GM23338 (cell line): ENCODE measurements at regions not wholly inside any gene's neighbourhood (a gene's known extent, or its start where the extent isn't known, plus 50 kb on each side); places are given as distances from the start of the nearest gene placed in this dataset.

Source experiments
- ATAC-seq: fragments of 200-7000 bp; cut with Tn5 transposase; 3 replicates; pipeline ENCODE4 v1.9.1; 2020
- DNase-seq: peaks from one replicate; pipeline ENCODE4 v3.0.0-alpha.2; 2015; ENCODE audit warnings: low spot score
- H2AFZ ChIP-seq: fragments of 200-600 bp; sonication (generic); 2 replicates; pipeline ENCODE4 v1.8.0; 2016; ENCODE audit warnings: antibody characterized with exemption, mild to moderate bottlenecking, moderate library complexity
- H3F3A ChIP-seq: fragments of 200-600 bp; sonication (generic); replicated peaks from 2 replicates; pipeline ENCODE4 v1.8.0; 2017; ENCODE audit warnings: antibody characterized with exemption, mixed run types, low read depth
- H3K27ac ChIP-seq: fragments of 200-600 bp; sonication (generic); 2 replicates; pipeline ENCODE4 v1.6.1; 2016; ENCODE audit warnings: low read depth
- H3K27me3 ChIP-seq: fragments of 200-600 bp; sonication (generic); 2 replicates; pipeline ENCODE4 v1.8.0; 2016; ENCODE audit warnings: mild to moderate bottlenecking, mixed run types, moderate library complexity; ENCODE audit not compliant: insufficient read depth
- H3K36me3 ChIP-seq: fragments of 200-600 bp; sonication (generic); 2 replicates; pipeline ENCODE4 v1.8.0; 2016; ENCODE audit warnings: mild to moderate bottlenecking; ENCODE audit not compliant: insufficient read depth
- H3K4me1 ChIP-seq: fragments of 200-600 bp; sonication (generic); 2 replicates; pipeline ENCODE4 v1.8.0; 2016; ENCODE audit warnings: mild to moderate bottlenecking, moderate library complexity; ENCODE audit not compliant: insufficient read depth
- H3K4me2 ChIP-seq: fragments of 200-600 bp; sonication (generic); 2 replicates; pipeline ENCODE4 v1.7.1; 2017; ENCODE audit warnings: mixed run types
- H3K4me3 ChIP-seq: fragments of 200-600 bp; sonication (generic); 2 replicates; pipeline ENCODE4 v1.6.1; 2016; ENCODE audit warnings: mixed run types
- H3K79me2 ChIP-seq: fragments of 200-600 bp; sonication (generic); replicated peaks from 2 replicates; pipeline ENCODE4 v1.8.0; 2017; ENCODE audit warnings: mild to moderate bottlenecking; ENCODE audit not compliant: insufficient read depth
- H3K9me2 ChIP-seq: fragments of 200-600 bp; sonication (generic); 2 replicates; pipeline ENCODE4 v1.8.0; 2017; ENCODE audit not compliant: insufficient read depth
- H4K20me1 ChIP-seq: fragments of 200-600 bp; sonication (generic); replicated peaks from 2 replicates; pipeline ENCODE4 v1.8.0; 2017; ENCODE audit warnings: mild to moderate bottlenecking; ENCODE audit not compliant: insufficient read depth
- H3K27ac Mint-ChIP-seq: 2 replicates; pipeline ENCODE4 v1.8.0; 2020; ENCODE audit warnings: inconsistent platforms, mild to moderate bottlenecking, moderate library complexity, mixed read lengths
- H3K27me3 Mint-ChIP-seq: 3 replicates; pipeline ENCODE4 v1.8.0; 2022; ENCODE audit warnings: low read depth, mild to moderate bottlenecking, moderate library complexity, mixed read lengths, inconsistent platforms; ENCODE audit not compliant: insufficient read depth, poor library complexity
- H3K36me3 Mint-ChIP-seq: 3 replicates; pipeline ENCODE4 v1.8.0; 2021; ENCODE audit warnings: low read depth, mild to moderate bottlenecking, inconsistent platforms, moderate library complexity, mixed read lengths
- H3K4me1 Mint-ChIP-seq: 3 replicates; pipeline ENCODE4 v1.8.0; 2020; ENCODE audit warnings: mild to moderate bottlenecking, inconsistent platforms, mixed read lengths
- H3K4me3 Mint-ChIP-seq: 3 replicates; pipeline ENCODE4 v1.8.0; 2021; ENCODE audit warnings: moderate library complexity, mild to moderate bottlenecking, inconsistent platforms, mixed read lengths
- H3K9me3 Mint-ChIP-seq: 3 replicates; pipeline ENCODE4 v1.8.0; 2020; ENCODE audit warnings: moderate library complexity, mild to moderate bottlenecking, inconsistent platforms, mixed read lengths
- CREB1 ChIP-seq: fragments of 250-450 bp; sonication (Bioruptor Pico); IDR thresholded peaks from 2 replicates; pipeline ENCODE4 v1.5.0; 2020; ENCODE audit warnings: low read depth, mild to moderate bottlenecking, moderate library complexity
- EZH2 ChIP-seq: fragments of 200-600 bp; sonication (generic); IDR thresholded peaks from one replicate; pipeline ENCODE4 v1.8.0; 2017; ENCODE audit warnings: antibody characterized with exemption, mild to moderate bottlenecking, low read depth; ENCODE audit not compliant: unreplicated experiment
- EZH2phosphoT487 ChIP-seq: fragments of 200-600 bp; sonication (generic); IDR thresholded peaks from one replicate; pipeline ENCODE4 v1.8.1; 2018; ENCODE audit warnings: antibody characterized with exemption; ENCODE audit not compliant: unreplicated experiment
- JUNB ChIP-seq: IDR thresholded peaks from one replicate; pipeline ENCODE4 v1.6.1; 2016; ENCODE audit warnings: antibody characterized with exemption; ENCODE audit not compliant: unreplicated experiment
- NANOG ChIP-seq: IDR thresholded peaks from 2 replicates; pipeline ENCODE4 v1.6.1; 2016; ENCODE audit warnings: antibody characterized with exemption, borderline replicate concordance
- POLR2AphosphoS5 ChIP-seq: IDR thresholded peaks from 2 replicates; pipeline ENCODE4 v1.6.1; 2016; ENCODE audit warnings: antibody characterized with exemption, low read depth
- STAT1 ChIP-seq: IDR thresholded peaks from one replicate; pipeline ENCODE4 v1.6.1; 2016; ENCODE audit warnings: antibody characterized with exemption; ENCODE audit not compliant: unreplicated experiment
- ZNF114 ChIP-seq: fragments of 250-450 bp; sonication (Bioruptor Pico); IDR thresholded peaks from 2 replicates; pipeline ENCODE4 v1.5.0; 2020; ENCODE audit warnings: mild to moderate bottlenecking, moderate library complexity
- ZNF331 ChIP-seq: fragments of 250-450 bp; sonication (Bioruptor Pico); IDR thresholded peaks from 2 replicates; pipeline ENCODE4 v1.5.0; 2020; ENCODE audit warnings: low read depth, mild to moderate bottlenecking, moderate library complexity
- TF ChIP-seq, protein P1 (sequence below): IDR thresholded peaks from one replicate; pipeline ENCODE4 v1.6.1; 2018; ENCODE audit warnings: antibody characterized with exemption; ENCODE audit not compliant: unreplicated experiment
- TF ChIP-seq, protein P2 (sequence below), 2 experiments: fragments of 200-600 bp in 1 of 2; sonication (generic) in 1 of 2; conservative IDR thresholded peaks; 2 replicates each; pipeline versions ENCODE4 v1.5.1 to v1.6.1; 2016 to 2017; ENCODE audit warnings: antibody characterized with exemption in 2 of 2, low read depth in 2 of 2, mild to moderate bottlenecking in 2 of 2, moderate library complexity in 1 of 2
- TF ChIP-seq, protein P3 (sequence below): fragments of 250-450 bp; sonication (Bioruptor Pico); IDR thresholded peaks from 2 replicates; pipeline ENCODE4 v1.5.0; 2020; ENCODE audit warnings: mild to moderate bottlenecking, moderate library complexity
- TF ChIP-seq, protein P4 (sequence below): IDR thresholded peaks from 2 replicates; pipeline ENCODE4 v1.6.1; 2016; ENCODE audit warnings: antibody characterized with exemption

DNA sequence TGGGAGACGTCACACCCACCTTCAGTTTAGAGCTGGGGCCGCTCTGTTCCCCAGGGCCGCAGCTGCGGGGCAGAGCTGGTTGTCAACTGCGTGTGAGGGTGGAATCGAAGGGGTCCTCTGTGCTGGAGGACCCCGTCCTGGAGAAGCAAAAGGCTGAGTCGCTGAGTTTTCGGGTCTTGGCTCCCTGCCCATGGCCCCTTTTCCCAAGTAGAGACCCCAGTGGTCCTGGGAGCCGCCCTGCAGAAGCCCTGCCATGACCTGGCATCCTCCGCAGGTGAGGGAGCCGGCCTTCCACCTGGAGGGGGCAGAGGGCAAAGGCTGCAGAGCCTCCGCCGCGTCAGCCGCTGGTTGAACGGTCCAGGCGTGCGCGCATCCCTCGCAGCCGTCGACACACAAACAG is 90.4 kb upstream of the COL5A1 start:
- H3K4me1 ChIP-seq: no peaks in the 10 kb centered on the region
- ATAC-seq (no peak), DNase-seq (no peak)
- no peaks in the 10 kb centered on the region; the same call in 2 of the 3 replicates for H3K4me1 Mint-ChIP-seq
- H3F3A ChIP-seq: no peaks in the 10 kb centered on the region
- H3K9me3 Mint-ChIP-seq: peaks cover 3% of the 10 kb centered on the region; the same call in 1 of the 3 replicates
- no peak overlapping the region for H3K27ac ChIP-seq
- H3K9me2 ChIP-seq: no peaks in the 10 kb centered on the region
- H3K4me2 ChIP-seq: no peak overlapping the region
- H2AFZ ChIP-seq: no peak overlapping the region
- TF ChIP-seq ZNF331 (CRISPR knock-in tag) (no peak), EZH2phosphoT487 (no peak), EZH2 (no peak), POLR2AphosphoS5 (no peak), CREB1 (CRISPR knock-in tag) (no peak), JUNB (no peak), NANOG (no peak), STAT1 (no peak), ZNF114 (CRISPR knock-in tag) (no peak)
- TF ChIP-seq, protein P1, sequence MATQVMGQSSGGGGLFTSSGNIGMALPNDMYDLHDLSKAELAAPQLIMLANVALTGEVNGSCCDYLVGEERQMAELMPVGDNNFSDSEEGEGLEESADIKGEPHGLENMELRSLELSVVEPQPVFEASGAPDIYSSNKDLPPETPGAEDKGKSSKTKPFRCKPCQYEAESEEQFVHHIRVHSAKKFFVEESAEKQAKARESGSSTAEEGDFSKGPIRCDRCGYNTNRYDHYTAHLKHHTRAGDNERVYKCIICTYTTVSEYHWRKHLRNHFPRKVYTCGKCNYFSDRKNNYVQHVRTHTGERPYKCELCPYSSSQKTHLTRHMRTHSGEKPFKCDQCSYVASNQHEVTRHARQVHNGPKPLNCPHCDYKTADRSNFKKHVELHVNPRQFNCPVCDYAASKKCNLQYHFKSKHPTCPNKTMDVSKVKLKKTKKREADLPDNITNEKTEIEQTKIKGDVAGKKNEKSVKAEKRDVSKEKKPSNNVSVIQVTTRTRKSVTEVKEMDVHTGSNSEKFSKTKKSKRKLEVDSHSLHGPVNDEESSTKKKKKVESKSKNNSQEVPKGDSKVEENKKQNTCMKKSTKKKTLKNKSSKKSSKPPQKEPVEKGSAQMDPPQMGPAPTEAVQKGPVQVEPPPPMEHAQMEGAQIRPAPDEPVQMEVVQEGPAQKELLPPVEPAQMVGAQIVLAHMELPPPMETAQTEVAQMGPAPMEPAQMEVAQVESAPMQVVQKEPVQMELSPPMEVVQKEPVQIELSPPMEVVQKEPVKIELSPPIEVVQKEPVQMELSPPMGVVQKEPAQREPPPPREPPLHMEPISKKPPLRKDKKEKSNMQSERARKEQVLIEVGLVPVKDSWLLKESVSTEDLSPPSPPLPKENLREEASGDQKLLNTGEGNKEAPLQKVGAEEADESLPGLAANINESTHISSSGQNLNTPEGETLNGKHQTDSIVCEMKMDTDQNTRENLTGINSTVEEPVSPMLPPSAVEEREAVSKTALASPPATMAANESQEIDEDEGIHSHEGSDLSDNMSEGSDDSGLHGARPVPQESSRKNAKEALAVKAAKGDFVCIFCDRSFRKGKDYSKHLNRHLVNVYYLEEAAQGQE: no peak
- TF ChIP-seq, protein P2, sequence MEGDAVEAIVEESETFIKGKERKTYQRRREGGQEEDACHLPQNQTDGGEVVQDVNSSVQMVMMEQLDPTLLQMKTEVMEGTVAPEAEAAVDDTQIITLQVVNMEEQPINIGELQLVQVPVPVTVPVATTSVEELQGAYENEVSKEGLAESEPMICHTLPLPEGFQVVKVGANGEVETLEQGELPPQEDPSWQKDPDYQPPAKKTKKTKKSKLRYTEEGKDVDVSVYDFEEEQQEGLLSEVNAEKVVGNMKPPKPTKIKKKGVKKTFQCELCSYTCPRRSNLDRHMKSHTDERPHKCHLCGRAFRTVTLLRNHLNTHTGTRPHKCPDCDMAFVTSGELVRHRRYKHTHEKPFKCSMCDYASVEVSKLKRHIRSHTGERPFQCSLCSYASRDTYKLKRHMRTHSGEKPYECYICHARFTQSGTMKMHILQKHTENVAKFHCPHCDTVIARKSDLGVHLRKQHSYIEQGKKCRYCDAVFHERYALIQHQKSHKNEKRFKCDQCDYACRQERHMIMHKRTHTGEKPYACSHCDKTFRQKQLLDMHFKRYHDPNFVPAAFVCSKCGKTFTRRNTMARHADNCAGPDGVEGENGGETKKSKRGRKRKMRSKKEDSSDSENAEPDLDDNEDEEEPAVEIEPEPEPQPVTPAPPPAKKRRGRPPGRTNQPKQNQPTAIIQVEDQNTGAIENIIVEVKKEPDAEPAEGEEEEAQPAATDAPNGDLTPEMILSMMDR (conservative IDR thresholded peaks at IDR 0.05; ENCODE audit: low read depth in 2 of 2): no peak
- TF ChIP-seq, protein P3, sequence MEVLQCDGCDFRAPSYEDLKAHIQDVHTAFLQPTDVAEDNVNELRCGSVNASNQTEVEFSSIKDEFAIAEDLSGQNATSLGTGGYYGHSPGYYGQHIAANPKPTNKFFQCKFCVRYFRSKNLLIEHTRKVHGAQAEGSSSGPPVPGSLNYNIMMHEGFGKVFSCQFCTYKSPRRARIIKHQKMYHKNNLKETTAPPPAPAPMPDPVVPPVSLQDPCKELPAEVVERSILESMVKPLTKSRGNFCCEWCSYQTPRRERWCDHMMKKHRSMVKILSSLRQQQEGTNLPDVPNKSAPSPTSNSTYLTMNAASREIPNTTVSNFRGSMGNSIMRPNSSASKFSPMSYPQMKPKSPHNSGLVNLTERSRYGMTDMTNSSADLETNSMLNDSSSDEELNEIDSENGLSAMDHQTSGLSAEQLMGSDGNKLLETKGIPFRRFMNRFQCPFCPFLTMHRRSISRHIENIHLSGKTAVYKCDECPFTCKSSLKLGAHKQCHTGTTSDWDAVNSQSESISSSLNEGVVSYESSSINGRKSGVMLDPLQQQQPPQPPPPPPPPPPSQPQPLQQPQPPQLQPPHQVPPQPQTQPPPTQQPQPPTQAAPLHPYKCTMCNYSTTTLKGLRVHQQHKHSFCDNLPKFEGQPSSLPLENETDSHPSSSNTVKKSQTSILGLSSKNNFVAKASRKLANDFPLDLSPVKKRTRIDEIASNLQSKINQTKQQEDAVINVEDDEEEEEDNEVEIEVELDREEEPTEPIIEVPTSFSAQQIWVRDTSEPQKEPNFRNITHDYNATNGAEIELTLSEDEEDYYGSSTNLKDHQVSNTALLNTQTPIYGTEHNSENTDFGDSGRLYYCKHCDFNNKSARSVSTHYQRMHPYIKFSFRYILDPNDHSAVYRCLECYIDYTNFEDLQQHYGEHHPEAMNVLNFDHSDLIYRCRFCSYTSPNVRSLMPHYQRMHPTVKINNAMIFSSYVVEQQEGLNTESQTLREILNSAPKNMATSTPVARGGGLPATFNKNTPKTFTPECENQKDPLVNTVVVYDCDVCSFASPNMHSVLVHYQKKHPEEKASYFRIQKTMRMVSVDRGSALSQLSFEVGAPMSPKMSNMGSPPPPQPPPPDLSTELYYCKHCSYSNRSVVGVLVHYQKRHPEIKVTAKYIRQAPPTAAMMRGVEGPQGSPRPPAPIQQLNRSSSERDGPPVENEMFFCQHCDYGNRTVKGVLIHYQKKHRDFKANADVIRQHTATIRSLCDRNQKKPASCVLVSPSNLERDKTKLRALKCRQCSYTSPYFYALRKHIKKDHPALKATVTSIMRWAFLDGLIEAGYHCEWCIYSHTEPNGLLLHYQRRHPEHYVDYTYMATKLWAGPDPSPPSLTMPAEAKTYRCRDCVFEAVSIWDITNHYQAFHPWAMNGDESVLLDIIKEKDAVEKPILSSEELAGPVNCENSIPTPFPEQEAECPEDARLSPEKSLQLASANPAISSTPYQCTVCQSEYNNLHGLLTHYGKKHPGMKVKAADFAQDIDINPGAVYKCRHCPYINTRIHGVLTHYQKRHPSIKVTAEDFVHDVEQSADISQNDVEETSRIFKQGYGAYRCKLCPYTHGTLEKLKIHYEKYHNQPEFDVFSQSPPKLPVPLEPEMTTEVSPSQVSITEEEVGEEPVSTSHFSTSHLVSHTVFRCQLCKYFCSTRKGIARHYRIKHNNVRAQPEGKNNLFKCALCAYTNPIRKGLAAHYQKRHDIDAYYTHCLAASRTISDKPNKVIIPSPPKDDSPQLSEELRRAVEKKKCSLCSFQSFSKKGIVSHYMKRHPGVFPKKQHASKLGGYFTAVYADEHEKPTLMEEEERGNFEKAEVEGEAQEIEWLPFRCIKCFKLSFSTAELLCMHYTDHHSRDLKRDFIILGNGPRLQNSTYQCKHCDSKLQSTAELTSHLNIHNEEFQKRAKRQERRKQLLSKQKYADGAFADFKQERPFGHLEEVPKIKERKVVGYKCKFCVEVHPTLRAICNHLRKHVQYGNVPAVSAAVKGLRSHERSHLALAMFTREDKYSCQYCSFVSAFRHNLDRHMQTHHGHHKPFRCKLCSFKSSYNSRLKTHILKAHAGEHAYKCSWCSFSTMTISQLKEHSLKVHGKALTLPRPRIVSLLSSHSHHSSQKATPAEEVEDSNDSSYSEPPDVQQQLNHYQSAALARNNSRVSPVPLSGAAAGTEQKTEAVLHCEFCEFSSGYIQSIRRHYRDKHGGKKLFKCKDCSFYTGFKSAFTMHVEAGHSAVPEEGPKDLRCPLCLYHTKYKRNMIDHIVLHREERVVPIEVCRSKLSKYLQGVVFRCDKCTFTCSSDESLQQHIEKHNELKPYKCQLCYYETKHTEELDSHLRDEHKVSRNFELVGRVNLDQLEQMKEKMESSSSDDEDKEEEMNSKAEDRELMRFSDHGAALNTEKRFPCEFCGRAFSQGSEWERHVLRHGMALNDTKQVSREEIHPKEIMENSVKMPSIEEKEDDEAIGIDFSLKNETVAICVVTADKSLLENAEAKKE (CRISPR knock-in tag): no peak
- TF ChIP-seq, protein P4, sequence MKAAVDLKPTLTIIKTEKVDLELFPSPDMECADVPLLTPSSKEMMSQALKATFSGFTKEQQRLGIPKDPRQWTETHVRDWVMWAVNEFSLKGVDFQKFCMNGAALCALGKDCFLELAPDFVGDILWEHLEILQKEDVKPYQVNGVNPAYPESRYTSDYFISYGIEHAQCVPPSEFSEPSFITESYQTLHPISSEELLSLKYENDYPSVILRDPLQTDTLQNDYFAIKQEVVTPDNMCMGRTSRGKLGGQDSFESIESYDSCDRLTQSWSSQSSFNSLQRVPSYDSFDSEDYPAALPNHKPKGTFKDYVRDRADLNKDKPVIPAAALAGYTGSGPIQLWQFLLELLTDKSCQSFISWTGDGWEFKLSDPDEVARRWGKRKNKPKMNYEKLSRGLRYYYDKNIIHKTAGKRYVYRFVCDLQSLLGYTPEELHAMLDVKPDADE: no peak
- no peak overlapping the region for H3K27ac Mint-ChIP-seq
- no peak overlapping the region for H3K4me3 Mint-ChIP-seq
- 0 out of 3 replicates have a peak, but pooled peaks cover 2% of the 10 kb centered on the region for H3K36me3 Mint-ChIP-seq
- no peaks in the 10 kb centered on the region for H3K36me3 ChIP-seq
- peaks cover 7% of the 10 kb centered on the region for H3K27me3 Mint-ChIP-seq
- H4K20me1 ChIP-seq: no peaks in the 10 kb centered on the region
- no peaks in the 10 kb centered on the region for H3K79me2 ChIP-seq
- H3K4me3 ChIP-seq: no peak overlapping the region
- no peaks in the 10 kb centered on the region for H3K27me3 ChIP-seq
